GM12878 (cell line): ENCODE measurements at regions not wholly inside any gene's neighbourhood (a gene's known extent, or its start where the extent isn't known, plus 50 kb on each side); places are given as distances from the start of the nearest gene placed in this dataset.

Source experiments
- ATAC-seq: fragments of 200-7000 bp; cut with Tn5 transposase; 3 replicates; pipeline ENCODE4 v1.9.1; 2020; ENCODE audit warnings: mild to moderate bottlenecking, moderate library complexity
- BruUV-seq: library from RNA; stranded (reverse); fragments of 400-500 nt; replicated peaks from 2 replicates; lab custom pipeline; 2021; lab: Mats Ljungman, UMichigan
- CTCF ChIA-PET: fragments of 300-600 bp; sonication (Branson Sonifier 250); formaldehyde crosslinking; extraction: SDS; loops from one replicate; lab custom pipeline; 2021; ENCODE audit warnings: inconsistent platforms; lab: Yijun Ruan, JAX
- POLR2A ChIA-PET: fragments of 350-600 bp; formaldehyde crosslinking; extraction: SDS; loops from one replicate; lab custom pipeline; 2021; ENCODE audit warnings: inconsistent platforms; lab: Charles Lee
- RAD21 ChIA-PET: fragments of 300-600 bp; sonication (Branson Sonifier 250); formaldehyde crosslinking; loops from one replicate; lab custom pipeline; 2023; ENCODE audit warnings: antibody characterized with exemption; ENCODE audit not compliant: unreplicated experiment; lab: Charles Lee
- SMC1A ChIA-PET: fragments of 300-600 bp; sonication (Branson Sonifier 250); formaldehyde crosslinking; loops from one replicate; lab custom pipeline; 2023; ENCODE audit not compliant: unreplicated experiment, uncharacterized antibody; lab: Charles Lee
- DNase-seq: peaks from one replicate; pipeline ENCODE4 v3.0.0-alpha.2; 2011; ENCODE audit warnings: low read depth, low spot score
- FAIRE-seq: peaks from 3 replicates; lab custom pipeline; 2011; peaks lifted over from hg19 to GRCh38; lab: Jason Lieb, UNC
- H2AFZ ChIP-seq: 2 replicates; pipeline ENCODE4 v1.6.0; 2011; ENCODE audit warnings: low read depth, low read length, control low read depth; ENCODE audit not compliant: control insufficient read depth
- H3K27ac ChIP-seq: 2 replicates; pipeline ENCODE4 v1.5.1; 2011; ENCODE audit warnings: control low read depth; ENCODE audit not compliant: control insufficient read depth, insufficient read depth
- H3K27me3 ChIP-seq, 2 experiments: replicated peaks in 1 of 2; 2 replicates each; pipeline versions ENCODE4 v1.6.0 to v1.6.1; 2011; ENCODE audit warnings: low read length in 1 of 2; ENCODE audit not compliant: control insufficient read depth in 2 of 2, insufficient read depth in 2 of 2
- H3K36me3 ChIP-seq, 2 experiments: 2 replicates each; pipeline ENCODE4 v1.5.1; 2011; ENCODE audit warnings: low read length in 1 of 2; ENCODE audit not compliant: control insufficient read depth in 2 of 2, insufficient read depth in 2 of 2
- H3K4me1 ChIP-seq: 2 replicates; pipeline ENCODE4 v1.6.1; 2011; ENCODE audit warnings: mild to moderate bottlenecking, low read length, moderate library complexity, mixed read lengths; ENCODE audit not compliant: control insufficient read depth, insufficient read depth
- H3K4me2 ChIP-seq: 2 replicates; pipeline ENCODE4 v1.6.0; 2011; ENCODE audit warnings: control low read depth; ENCODE audit not compliant: control insufficient read depth, insufficient read depth
- H3K4me3 ChIP-seq: fragments of 200-600 bp; sonication (generic); 2 replicates; pipeline ENCODE4 v1.5.1; 2016
- H3K79me2 ChIP-seq: 2 replicates; pipeline ENCODE4 v1.6.0; 2011; ENCODE audit warnings: low read length; ENCODE audit not compliant: control insufficient read depth, insufficient read depth
- H3K9ac ChIP-seq: 2 replicates; pipeline ENCODE4 v1.8.0; 2011; ENCODE audit warnings: low read length, control low read depth, mixed read lengths; ENCODE audit not compliant: control insufficient read depth, insufficient read depth
- H3K9me3 ChIP-seq: replicated peaks from 3 replicates; pipeline ENCODE4 v1.5.1; 2011; ENCODE audit warnings: mild to moderate bottlenecking, low read length; ENCODE audit not compliant: control insufficient read depth, insufficient read depth
- H4K20me1 ChIP-seq: 2 replicates; pipeline ENCODE4 v1.6.0; 2011; ENCODE audit not compliant: control insufficient read depth, insufficient read depth
- CEBPB ChIP-seq, 2 experiments: fragments of 150-350 bp in 1 of 2; IDR thresholded peaks; 2 replicates each; pipeline ENCODE4 v1.6.1; 2012 to 2014; ENCODE audit warnings: low read depth in 2 of 2, low read length in 2 of 2, borderline replicate concordance in 1 of 2, inconsistent platforms in 1 of 2
- CHD1 ChIP-seq: IDR thresholded peaks from 2 replicates; pipeline ENCODE4 v1.6.1; 2012; ENCODE audit warnings: low read depth, low read length, improper control_type of control experiment
- ESRRA ChIP-seq: IDR thresholded peaks from 2 replicates; pipeline ENCODE4 v1.6.1; 2012; ENCODE audit warnings: mild to moderate bottlenecking, low read length, improper control_type of control experiment
- HDAC2 ChIP-seq: fragments of 200-600 bp; sonication (generic); IDR thresholded peaks from 2 replicates; pipeline ENCODE4 v1.6.1; 2017
- KAT2A ChIP-seq: conservative IDR thresholded peaks from 2 replicates; pipeline ENCODE4 v1.6.1; 2011; ENCODE audit warnings: low read depth, low read length; ENCODE audit not compliant: control insufficient read depth
- RCOR1 ChIP-seq: conservative IDR thresholded peaks from 2 replicates; pipeline ENCODE4 v1.6.1; 2012; ENCODE audit warnings: low read depth, low read length, improper control_type of control experiment
- STAT3 ChIP-seq: IDR thresholded peaks from 2 replicates; pipeline ENCODE4 v1.6.1; 2011; ENCODE audit warnings: low read depth, low read length, improper control_type of control experiment
- WGBS: methylation state at CpG from one replicate; pipeline ENCODE4 v1.1.6; 2016; ENCODE audit warnings: low lambda C conversion rate; ENCODE audit not compliant: insufficient replicate concordance, insufficient coverage; ENCODE audit errors: missing lambda C conversion rate; 5-methylcytosine and 5-hydroxymethylcytosine counted together
- in situ Hi-C: fragments of 300-500 bp; cut with MboI; formaldehyde crosslinking; loops from 9 replicates; pipeline ENCODE4 v1.14.3; 2018; ENCODE audit warnings: mixed read lengths
- intact Hi-C: fragments of 100-400 bp; cut with micrococcal nuclease; formaldehyde crosslinking; loops from one replicate; pipeline ENCODE4 v1.14.2; 2022; ENCODE audit not compliant: unreplicated experiment
- TF ChIP-seq, protein P1 (sequence below): fragments of 450-650 bp; formaldehyde crosslinking; IDR thresholded peaks from 2 replicates; pipeline ENCODE4 v1.4.0; 2020; ENCODE audit warnings: mild to moderate bottlenecking, moderate library complexity
- TF ChIP-seq, protein P2 (sequence below): fragments of 450-650 bp; IDR thresholded peaks from 2 replicates; pipeline ENCODE4 v1.6.1; 2017; ENCODE audit warnings: borderline replicate concordance

DNA sequence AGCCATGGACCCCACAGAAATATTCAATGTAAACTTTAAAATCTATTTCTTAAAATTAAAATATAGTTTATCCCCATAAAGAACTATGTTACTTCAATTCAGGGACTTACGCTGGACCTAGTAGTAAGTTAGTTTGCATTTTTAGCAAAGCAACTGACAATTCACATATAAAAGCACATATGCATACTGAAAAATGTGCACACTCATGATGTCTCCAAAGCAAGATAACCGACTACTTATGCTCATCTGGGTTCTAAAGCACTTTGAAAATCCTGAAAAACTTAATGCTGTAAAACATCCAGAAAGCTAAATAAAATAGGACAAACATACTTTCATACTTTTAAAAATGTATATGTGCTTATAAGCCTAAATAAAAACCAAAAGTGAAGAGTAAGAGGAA, 264.4 kb upstream of the GAS1 start:
- Histone ChIP-seq H2AFZ (no peak overlapping the region), H3K9ac (no peak overlapping the region), H3K27ac (no peak overlapping the region), H3K27me3 (no peaks in the 10 kb centered on the region), H3K4me3 (no peak overlapping the region), H3K36me3 (no peaks in the 10 kb centered on the region), H4K20me1 (no peaks in the 10 kb centered on the region), H3K4me1 (no peaks in the 10 kb centered on the region), H3K9me3 (no peaks in the 10 kb centered on the region), H3K4me2 (no peak overlapping the region), H3K79me2 (no peaks in the 10 kb centered on the region)
- TF ChIP-seq, protein P1, sequence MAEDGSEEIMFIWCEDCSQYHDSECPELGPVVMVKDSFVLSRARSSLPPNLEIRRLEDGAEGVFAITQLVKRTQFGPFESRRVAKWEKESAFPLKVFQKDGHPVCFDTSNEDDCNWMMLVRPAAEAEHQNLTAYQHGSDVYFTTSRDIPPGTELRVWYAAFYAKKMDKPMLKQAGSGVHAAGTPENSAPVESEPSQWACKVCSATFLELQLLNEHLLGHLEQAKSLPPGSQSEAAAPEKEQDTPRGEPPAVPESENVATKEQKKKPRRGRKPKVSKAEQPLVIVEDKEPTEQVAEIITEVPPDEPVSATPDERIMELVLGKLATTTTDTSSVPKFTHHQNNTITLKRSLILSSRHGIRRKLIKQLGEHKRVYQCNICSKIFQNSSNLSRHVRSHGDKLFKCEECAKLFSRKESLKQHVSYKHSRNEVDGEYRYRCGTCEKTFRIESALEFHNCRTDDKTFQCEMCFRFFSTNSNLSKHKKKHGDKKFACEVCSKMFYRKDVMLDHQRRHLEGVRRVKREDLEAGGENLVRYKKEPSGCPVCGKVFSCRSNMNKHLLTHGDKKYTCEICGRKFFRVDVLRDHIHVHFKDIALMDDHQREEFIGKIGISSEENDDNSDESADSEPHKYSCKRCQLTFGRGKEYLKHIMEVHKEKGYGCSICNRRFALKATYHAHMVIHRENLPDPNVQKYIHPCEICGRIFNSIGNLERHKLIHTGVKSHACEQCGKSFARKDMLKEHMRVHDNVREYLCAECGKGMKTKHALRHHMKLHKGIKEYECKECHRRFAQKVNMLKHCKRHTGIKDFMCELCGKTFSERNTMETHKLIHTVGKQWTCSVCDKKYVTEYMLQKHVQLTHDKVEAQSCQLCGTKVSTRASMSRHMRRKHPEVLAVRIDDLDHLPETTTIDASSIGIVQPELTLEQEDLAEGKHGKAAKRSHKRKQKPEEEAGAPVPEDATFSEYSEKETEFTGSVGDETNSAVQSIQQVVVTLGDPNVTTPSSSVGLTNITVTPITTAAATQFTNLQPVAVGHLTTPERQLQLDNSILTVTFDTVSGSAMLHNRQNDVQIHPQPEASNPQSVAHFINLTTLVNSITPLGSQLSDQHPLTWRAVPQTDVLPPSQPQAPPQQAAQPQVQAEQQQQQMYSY: no peak
- TF ChIP-seq KAT2A: no peak
- no peak for TF ChIP-seq RCOR1
- no peak for FAIRE-seq
- ChIA-PET RAD21 (no interaction called here), SMC1A (interaction anchor here (1.0 kb wide), 1 partner anchor 44 kb away, joined by 3 read pairs; no protein-coding TSS in a partner anchor), CTCF (no interaction called here), POLR2A (no interaction called here)
- in situ Hi-C loops: no loop called here
- BruUV-seq: no TSS peak
- DNase-seq: no peak
- intact Hi-C loops: no loop called here
- WGBS: 34% methylated on average over 2 of the region's 2 CpGs
- ATAC-seq: no peak

DNA sequence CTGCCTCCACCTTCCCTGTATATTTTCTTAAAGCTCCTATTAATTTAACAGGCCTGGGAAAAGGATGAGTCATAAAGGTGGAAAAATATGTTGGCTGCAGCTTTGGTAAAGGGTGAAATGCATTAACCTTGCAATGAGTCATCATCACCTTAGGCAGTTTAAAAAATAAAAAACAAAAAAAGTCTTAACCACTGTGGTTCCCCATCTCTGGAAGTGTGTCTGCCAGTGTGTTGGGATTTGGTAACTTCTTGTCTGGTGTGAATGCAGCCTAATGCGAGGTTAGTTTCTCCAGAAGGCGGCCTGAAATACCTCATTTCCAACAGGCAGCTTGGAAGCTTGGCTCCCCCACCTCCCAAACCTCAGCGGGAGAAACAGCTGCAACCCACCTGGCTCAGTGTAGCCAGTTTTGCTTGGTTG, 265.3 kb upstream of the GAS1 start:
- ChIA-PET RAD21 (no interaction called here), CTCF (no interaction called here), POLR2A (no interaction called here), SMC1A (interaction anchor here (1.0 kb wide), 1 partner anchor 43 kb away, joined by 3 read pairs; no protein-coding TSS in a partner anchor)
- 48% methylated on average over 3 of the region's 3 CpGs for WGBS
- Histone ChIP-seq H3K9me3 (no peaks in the 10 kb centered on the region), H3K27ac (no peak overlapping the region), H4K20me1 (no peaks in the 10 kb centered on the region), H3K4me1 (no peaks in the 10 kb centered on the region), H3K4me2 (no peak overlapping the region), H2AFZ (no peak overlapping the region), H3K36me3 (no peaks in the 10 kb centered on the region), H3K79me2 (no peaks in the 10 kb centered on the region), H3K27me3 (no peaks in the 10 kb centered on the region), H3K9ac (no peak overlapping the region), H3K4me3 (no peak overlapping the region)
- in situ Hi-C loops (no loop called here), intact Hi-C loops (no loop called here)
- ATAC-seq (no peak), FAIRE-seq (no peak), DNase-seq (no peak)
- BruUV-seq: no TSS peak
- TF ChIP-seq CEBPB (IDR thresholded peaks at IDR 0.05; ENCODE audit: borderline replicate concordance in 1 of 2, low read depth in 2 of 2, low read length in 2 of 2): no peak
- no peak for TF ChIP-seq CHD1
- TF ChIP-seq HDAC2: no peak
- no peak for TF ChIP-seq ESRRA
- TF ChIP-seq STAT3: no peak
- TF ChIP-seq, protein P1: no peak
- TF ChIP-seq, protein P2, sequence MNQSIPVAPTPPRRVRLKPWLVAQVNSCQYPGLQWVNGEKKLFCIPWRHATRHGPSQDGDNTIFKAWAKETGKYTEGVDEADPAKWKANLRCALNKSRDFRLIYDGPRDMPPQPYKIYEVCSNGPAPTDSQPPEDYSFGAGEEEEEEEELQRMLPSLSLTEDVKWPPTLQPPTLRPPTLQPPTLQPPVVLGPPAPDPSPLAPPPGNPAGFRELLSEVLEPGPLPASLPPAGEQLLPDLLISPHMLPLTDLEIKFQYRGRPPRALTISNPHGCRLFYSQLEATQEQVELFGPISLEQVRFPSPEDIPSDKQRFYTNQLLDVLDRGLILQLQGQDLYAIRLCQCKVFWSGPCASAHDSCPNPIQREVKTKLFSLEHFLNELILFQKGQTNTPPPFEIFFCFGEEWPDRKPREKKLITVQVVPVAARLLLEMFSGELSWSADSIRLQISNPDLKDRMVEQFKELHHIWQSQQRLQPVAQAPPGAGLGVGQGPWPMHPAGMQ: no peak
